Left renal cortex interstitium (tissue), 4 donors: ENCODE measurements at regions not wholly inside any gene's neighbourhood (a gene's known extent, or its start where the extent isn't known, plus 50 kb on each side); places are given as distances from the start of the nearest gene placed in this dataset.
A peak's percentile ranks its signal among the peaks of the same experiment; 100 is the strongest.
"Not testable (repeated sequence)": the region's sequence is repeated elsewhere in the genome, so short reads cannot be mapped to it uniquely, and the experiment has no call there.

Source experiments
- DNase-seq, 4 donors: peaks; one replicate each; pipeline ENCODE4 v3.0.0-alpha.2; 2013; ENCODE audit warnings: low read depth in 4 of 4, low spot score in 2 of 4, missing footprints in 1 of 4

GRCh38 chr6:21333715-21334114 lies 259.8 kb upstream of the SOX4 start:
- DNase-seq: no peak

- no peak for DNase-seq
Measured at GRCh38 chr6:21334651-21335050, 258.9 kb upstream of the SOX4 start.

GRCh38 chr6:21335591-21335990 lies 258.0 kb upstream of the SOX4 start:
- DNase-seq: no peak

- no peak for DNase-seq
Measured at GRCh38 chr6:21337263-21337662, 256.3 kb upstream of the SOX4 start.

- no peak for DNase-seq
Measured at GRCh38 chr6:21340573-21340972, 253.0 kb upstream of the SOX4 start.

- DNase-seq: no peak
Measured at GRCh38 chr6:21341910-21342309, 251.6 kb upstream of the SOX4 start.

GRCh38 chr6:21342501-21342900 lies 251.1 kb upstream of the SOX4 start:
- DNase-seq: no peak

- DNase-seq: not testable (repeated sequence)
Measured at GRCh38 chr6:21345704-21346103, 247.8 kb upstream of the SOX4 start.

GRCh38 chr6:21348146-21348503 lies 245.4 kb upstream of the SOX4 start:
- no peak for DNase-seq

GRCh38 chr6:21348504-21349195 lies 244.9 kb upstream of the SOX4 start:
- DNase-seq: peak; percentile 30 to 66 (median 58)

- no peak for DNase-seq
Measured at GRCh38 chr6:21349834-21350233, 243.7 kb upstream of the SOX4 start.

- DNase-seq: no peak
Measured at GRCh38 chr6:21350926-21351325, 242.6 kb upstream of the SOX4 start.

- DNase-seq: no peak
Measured at GRCh38 chr6:21352131-21352530, 241.4 kb upstream of the SOX4 start.

- DNase-seq: no peak
Measured at GRCh38 chr6:21354805-21355238, 238.7 kb upstream of the SOX4 start.

- DNase-seq: no peak
Measured at GRCh38 chr6:21355638-21356037, 237.9 kb upstream of the SOX4 start.

GRCh38 chr6:21357262-21357661 lies 236.3 kb upstream of the SOX4 start:
- DNase-seq: no peak

- DNase-seq: no peak
Measured at GRCh38 chr6:21359926-21360325, 233.6 kb upstream of the SOX4 start.

GRCh38 chr6:21360336-21360735 lies 233.2 kb upstream of the SOX4 start:
- DNase-seq: no peak

GRCh38 chr6:21367148-21367547 lies 226.4 kb upstream of the SOX4 start:
- no peak for DNase-seq

- DNase-seq: no peak
Measured at GRCh38 chr6:21367649-21368154, 225.8 kb upstream of the SOX4 start.

GRCh38 chr6:21371061-21371460 lies 222.5 kb upstream of the SOX4 start:
- no peak for DNase-seq

- no peak for DNase-seq
Measured at GRCh38 chr6:21371676-21372171, 221.8 kb upstream of the SOX4 start.
